ENCODE measurements at regions not wholly inside any gene's neighbourhood (a gene's known extent, or its start where the extent isn't known, plus 50 kb on each side); places are given as distances from the start of the nearest gene placed in this dataset.

DNA sequence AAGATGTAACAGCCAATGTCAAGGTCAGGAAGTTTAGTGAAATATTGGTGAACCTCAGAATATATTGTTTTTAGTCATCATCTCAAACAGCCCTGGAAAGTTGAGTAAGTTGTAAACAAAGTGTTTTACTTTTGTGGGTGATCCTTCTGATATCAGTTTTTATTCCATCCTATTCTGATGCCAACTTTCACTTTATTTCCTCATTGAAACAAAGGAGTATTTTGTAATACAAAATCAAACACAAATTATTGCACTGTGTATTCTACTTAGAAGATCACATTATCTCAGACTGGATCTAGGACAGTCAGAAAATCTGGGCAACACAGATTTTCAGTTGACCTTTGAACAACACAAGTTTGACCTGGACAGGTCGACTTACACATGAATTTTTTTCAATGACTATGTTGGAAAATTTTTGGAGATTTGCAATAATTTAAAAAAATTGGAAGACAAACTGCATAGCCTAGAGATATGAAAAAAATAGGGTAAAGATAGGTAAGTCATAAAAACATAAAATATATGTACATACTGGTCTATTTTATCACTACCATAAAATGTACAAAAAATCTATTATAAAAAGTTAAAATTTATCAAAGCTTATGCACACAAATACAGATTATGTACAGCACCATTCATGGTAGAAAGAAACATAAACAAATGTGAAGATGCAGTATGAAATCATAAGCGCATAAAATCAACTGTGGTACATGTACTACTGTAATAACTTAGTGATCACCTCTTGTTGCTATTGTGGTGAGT lies 709.1 kb upstream of the FAM241A start:
- TF ChIP-seq, protein P1, sequence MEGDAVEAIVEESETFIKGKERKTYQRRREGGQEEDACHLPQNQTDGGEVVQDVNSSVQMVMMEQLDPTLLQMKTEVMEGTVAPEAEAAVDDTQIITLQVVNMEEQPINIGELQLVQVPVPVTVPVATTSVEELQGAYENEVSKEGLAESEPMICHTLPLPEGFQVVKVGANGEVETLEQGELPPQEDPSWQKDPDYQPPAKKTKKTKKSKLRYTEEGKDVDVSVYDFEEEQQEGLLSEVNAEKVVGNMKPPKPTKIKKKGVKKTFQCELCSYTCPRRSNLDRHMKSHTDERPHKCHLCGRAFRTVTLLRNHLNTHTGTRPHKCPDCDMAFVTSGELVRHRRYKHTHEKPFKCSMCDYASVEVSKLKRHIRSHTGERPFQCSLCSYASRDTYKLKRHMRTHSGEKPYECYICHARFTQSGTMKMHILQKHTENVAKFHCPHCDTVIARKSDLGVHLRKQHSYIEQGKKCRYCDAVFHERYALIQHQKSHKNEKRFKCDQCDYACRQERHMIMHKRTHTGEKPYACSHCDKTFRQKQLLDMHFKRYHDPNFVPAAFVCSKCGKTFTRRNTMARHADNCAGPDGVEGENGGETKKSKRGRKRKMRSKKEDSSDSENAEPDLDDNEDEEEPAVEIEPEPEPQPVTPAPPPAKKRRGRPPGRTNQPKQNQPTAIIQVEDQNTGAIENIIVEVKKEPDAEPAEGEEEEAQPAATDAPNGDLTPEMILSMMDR (IDR thresholded peaks at IDR 0.05 in 2 of 3, conservative IDR thresholded peaks at IDR 0.05 in 1 of 3; ENCODE audit: control insufficient read depth in 2 of 3, extremely low read depth in 1 of 3, insufficient read depth in 1 of 3, low read depth in 3 of 3, low read length in 3 of 3) = no peak
- TF ChIP-seq, protein P2, sequence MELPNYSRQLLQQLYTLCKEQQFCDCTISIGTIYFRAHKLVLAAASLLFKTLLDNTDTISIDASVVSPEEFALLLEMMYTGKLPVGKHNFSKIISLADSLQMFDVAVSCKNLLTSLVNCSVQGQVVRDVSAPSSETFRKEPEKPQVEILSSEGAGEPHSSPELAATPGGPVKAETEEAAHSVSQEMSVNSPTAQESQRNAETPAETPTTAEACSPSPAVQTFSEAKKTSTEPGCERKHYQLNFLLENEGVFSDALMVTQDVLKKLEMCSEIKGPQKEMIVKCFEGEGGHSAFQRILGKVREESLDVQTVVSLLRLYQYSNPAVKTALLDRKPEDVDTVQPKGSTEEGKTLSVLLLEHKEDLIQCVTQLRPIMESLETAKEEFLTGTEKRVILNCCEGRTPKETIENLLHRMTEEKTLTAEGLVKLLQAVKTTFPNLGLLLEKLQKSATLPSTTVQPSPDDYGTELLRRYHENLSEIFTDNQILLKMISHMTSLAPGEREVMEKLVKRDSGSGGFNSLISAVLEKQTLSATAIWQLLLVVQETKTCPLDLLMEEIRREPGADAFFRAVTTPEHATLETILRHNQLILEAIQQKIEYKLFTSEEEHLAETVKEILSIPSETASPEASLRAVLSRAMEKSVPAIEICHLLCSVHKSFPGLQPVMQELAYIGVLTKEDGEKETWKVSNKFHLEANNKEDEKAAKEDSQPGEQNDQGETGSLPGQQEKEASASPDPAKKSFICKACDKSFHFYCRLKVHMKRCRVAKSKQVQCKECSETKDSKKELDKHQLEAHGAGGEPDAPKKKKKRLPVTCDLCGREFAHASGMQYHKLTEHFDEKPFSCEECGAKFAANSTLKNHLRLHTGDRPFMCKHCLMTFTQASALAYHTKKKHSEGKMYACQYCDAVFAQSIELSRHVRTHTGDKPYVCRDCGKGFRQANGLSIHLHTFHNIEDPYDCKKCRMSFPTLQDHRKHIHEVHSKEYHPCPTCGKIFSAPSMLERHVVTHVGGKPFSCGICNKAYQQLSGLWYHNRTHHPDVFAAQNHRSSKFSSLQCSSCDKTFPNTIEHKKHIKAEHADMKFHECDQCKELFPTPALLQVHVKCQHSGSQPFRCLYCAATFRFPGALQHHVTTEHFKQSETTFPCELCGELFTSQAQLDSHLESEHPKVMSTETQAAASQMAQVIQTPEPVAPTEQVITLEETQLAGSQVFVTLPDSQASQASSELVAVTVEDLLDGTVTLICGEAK (IDR thresholded peaks at IDR 0.05; ENCODE audit: borderline replicate concordance) = no peak
- no peak for TF ChIP-seq FOXM1 (IDR thresholded peaks at IDR 0.05; ENCODE audit: low read depth, low read length)
